ENCODE measurements at regions not wholly inside any gene's neighbourhood (a gene's known extent, or its start where the extent isn't known, plus 50 kb on each side); places are given as distances from the start of the nearest gene placed in this dataset.
"Not testable (repeated sequence)": the region's sequence is repeated elsewhere in the genome, so short reads cannot be mapped to it uniquely, and the experiment has no call there.

DNA sequence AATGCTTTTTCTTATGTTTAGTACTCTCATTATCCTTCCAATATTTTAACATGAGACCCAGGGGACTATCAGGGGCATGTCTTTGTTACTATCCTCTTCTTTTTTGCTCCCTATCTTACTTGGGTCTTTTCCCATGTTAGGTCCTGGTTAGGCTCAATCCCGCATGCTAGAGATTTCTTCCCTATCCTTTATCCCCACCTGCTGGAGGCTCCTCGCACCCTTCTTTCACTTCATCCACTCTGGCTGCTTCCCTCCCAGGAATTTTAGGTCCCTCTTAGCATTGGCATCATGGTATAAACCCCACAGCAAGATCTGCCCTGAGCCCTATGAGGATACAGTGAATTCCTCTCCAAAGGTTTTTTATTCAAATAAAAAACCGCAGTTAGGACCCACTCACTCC lies 567.3 kb downstream of the ANKRD30B start:
- H3K4me3 ChIP-seq; ATAC-seq (ENCODE audit: low FRiP score in 2 of 2); H3K4me1 ChIP-seq; H3K27me3 ChIP-seq; DNase-seq; H3K9me3 ChIP-seq; H3K27ac ChIP-seq; H3K36me3 ChIP-seq: not testable (repeated sequence)
- 48 to 51% methylated on average over 2 to 3 of the region's 3 CpGs for WGBS, 2 donors

DNA sequence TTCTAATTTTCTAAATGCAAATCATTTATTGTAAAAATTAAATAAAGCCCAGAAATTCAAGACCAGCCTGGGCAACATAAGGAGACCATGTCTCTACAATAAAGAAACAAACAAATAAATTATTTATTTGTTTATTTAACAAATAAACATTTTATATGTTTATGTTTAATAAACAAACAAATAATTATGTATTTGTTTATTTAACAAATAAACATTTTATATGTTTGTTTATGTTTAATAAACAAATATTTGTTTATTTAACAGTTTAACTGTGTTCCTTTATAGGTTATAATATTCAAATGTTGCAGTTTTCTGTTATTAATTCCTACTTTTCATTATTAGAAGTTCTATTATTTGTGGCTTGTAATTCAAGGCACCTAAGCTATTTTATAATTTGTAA lies 570.7 kb downstream of the ANKRD30B start:
- not testable (repeated sequence) for H3K27ac ChIP-seq; H3K27me3 ChIP-seq; DNase-seq; ATAC-seq (ENCODE audit: low FRiP score in 2 of 2); H3K4me1 ChIP-seq; H3K36me3 ChIP-seq; H3K4me3 ChIP-seq; H3K9me3 ChIP-seq

DNA sequence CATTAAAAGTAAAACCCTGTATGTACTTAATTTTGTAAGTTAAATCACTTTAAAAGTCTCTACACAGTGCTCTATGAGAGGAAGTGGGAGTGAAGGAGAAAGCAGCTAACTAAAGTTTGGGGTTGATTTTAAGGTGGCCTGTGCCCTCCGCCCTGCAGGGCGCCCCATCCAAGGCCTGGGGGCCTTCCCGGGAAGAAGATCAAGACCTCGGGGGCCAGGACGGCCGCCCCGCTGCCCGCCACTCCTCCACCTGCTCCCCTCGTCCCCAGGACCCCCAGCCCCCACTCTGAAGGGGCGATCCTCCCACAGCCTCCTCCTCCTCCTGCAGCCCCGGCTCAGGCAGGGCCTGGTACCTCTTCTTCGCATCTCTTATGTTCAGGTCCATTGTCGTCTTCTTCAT lies 581.7 kb downstream of the ANKRD30B start:
- H3K27ac ChIP-seq; H3K4me1 ChIP-seq; H3K27me3 ChIP-seq; H3K36me3 ChIP-seq; ATAC-seq (ENCODE audit: low FRiP score in 2 of 2); H3K4me3 ChIP-seq: not testable (repeated sequence)
- WGBS, 2 donors, result 80 to 94% methylated on average over 2 to 9 of the region's 13 CpGs
- peaks cover 0 to 13% (median 3%) of the 10 kb centered on the region in 4 donors for H3K9me3 ChIP-seq
- DNase-seq, result peak in 1 of 2 donors; percentile 76

DNA sequence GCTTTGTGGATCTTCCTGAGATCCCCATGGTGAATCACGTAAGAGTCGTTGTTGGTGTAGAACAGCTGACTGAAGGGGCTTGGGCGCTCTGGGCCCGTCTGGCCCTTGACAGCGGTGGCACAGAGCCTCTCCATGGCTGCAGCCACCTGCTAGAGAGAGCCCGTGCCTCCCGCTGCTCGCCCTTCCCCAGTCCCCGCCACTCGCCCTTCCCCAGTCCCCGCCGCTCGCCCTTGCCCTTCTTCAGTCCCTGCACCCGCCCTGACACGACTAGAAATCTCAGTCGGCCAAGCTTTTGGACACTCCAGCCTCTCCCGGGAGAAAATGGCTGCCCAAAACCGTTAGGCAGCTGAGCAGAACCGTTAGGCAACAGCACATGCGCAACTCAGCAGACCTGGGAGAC lies 582.2 kb downstream of the ANKRD30B start:
- not testable (repeated sequence) for H3K4me3 ChIP-seq; H3K4me1 ChIP-seq; ATAC-seq (ENCODE audit: low FRiP score in 2 of 2); H3K27ac ChIP-seq; H3K27me3 ChIP-seq; H3K36me3 ChIP-seq
- peak in 1 of 2 donors; percentile 44 for DNase-seq
- 84 to 89% methylated on average over 18 to 19 of the region's 20 CpGs for WGBS, 2 donors
- peaks cover 0 to 13% (median 3%) of the 10 kb centered on the region in 4 donors for H3K9me3 ChIP-seq

DNA sequence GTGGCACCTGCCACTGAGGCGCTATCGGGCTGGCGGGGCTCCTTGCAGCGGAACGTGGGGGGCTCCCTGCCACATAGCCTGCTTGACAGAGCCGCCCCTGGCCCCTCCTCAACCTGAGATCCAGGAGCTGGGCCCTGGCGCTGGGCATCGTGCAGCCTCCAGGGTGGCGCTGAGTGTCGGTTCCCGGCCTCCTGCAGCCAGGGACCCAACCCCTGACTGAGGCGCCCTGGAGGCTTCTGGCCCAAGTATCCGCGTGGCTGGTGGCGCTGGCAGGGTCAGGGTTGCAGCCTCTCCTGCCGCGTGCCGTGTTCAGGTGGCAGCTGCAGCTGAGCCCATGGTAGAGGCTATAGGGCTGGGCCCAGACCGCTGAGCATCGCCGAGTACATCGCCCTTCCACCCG lies 582.6 kb downstream of the ANKRD30B start:
- not testable (repeated sequence) for ATAC-seq (ENCODE audit: low FRiP score in 2 of 2); H3K27me3 ChIP-seq; H3K36me3 ChIP-seq; H3K27ac ChIP-seq; H3K4me3 ChIP-seq; H3K4me1 ChIP-seq
- H3K9me3 ChIP-seq, result peaks cover 0 to 13% (median 3%) of the 10 kb centered on the region in 4 donors
- 91% methylated on average over 18 of the region's 23 CpGs; no CpG with 5 or more reads in 1 of the 2 donors for WGBS, 2 donors
- DNase-seq, result peak in 1 of 2 donors; percentile 53

DNA sequence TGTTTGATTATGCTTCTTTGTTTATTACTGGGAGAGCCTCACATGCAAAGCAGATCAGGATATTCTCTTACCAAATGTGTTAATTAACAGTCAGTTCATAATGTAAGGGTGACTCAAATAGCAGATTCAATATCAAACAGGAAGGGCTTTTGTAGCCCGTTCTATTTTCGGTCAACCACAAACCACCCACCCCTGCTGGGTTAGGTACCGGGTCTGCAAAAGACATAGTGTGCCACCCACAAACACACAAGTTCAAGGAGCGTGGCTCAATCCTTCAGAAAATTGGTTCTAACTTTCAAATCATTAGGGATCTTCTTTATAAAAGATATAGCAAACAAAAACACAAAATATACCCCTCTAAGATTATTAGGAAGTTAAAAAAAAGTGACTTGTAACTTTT lies 627.7 kb downstream of the ANKRD30B start:
- not testable (repeated sequence) for H3K4me3 ChIP-seq; H3K4me1 ChIP-seq; H3K27ac ChIP-seq; H3K36me3 ChIP-seq; H3K9me3 ChIP-seq; DNase-seq; H3K27me3 ChIP-seq; ATAC-seq (ENCODE audit: low FRiP score in 2 of 2)
- 79 to 82% methylated on average over 4 of the region's 4 CpGs for WGBS, 2 donors

DNA sequence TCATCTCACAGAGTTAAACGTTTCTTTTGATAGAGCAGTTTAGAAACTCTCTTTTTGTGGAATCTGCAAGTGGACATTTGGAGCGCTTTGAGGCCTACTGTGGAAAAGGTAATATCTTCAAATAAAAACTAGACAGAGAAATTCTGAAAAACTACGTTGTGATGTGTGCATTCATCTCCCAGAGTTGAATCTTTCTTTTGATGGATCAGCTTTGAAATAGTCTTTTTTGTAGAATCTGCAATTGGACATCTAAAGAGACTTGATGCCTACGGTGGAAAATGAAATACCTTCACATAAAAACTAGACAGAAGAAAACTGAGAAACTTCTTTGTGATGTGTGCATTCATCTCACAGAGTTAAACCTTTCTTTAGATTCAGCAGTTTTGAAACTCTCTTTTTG lies 659.9 kb downstream of the ANKRD30B start:
- H3K4me1 ChIP-seq; H3K27ac ChIP-seq; DNase-seq; H3K27me3 ChIP-seq; H3K36me3 ChIP-seq; H3K9me3 ChIP-seq; H3K4me3 ChIP-seq; ATAC-seq (ENCODE audit: low FRiP score in 2 of 2): not testable (repeated sequence)
- 51 to 56% methylated on average over 4 of the region's 4 CpGs for WGBS, 2 donors

Small RNA genes lying in the stretch of these regions (small RNA-seq; reads per million reads assigned to genes)
- 0 reads per million in 4 donors for gene RNU6-721P

Measured in upper lobe of left lung (tissue), 6 donors.